ENCODE measurements at regions not wholly inside any gene's neighbourhood (a gene's known extent, or its start where the extent isn't known, plus 50 kb on each side); places are given as distances from the start of the nearest gene placed in this dataset.

GRCh38 chr4:81698538-81699296 is 227.0 kb upstream of the RASGEF1B start:
- in situ Hi-C loops (cut with HindIII; ENCODE audit: low pct_unique_long_range_greater_than_20kb, low sequenced_read_pairs) (no loop called here), intact Hi-C loops (cut with micrococcal nuclease; ENCODE audit: unreplicated experiment) (no loop called here)
- Histone ChIP-seq H3K9me3 (ENCODE audit: control insufficient read depth, insufficient read depth, low read depth, low read length) (no peaks in the 10 kb centered on the region), H3K27me3 (ENCODE audit: control insufficient read depth, insufficient read depth, low read length) (no peaks in the 10 kb centered on the region), H3K27ac (ENCODE audit: low read length) (no peak overlapping the region), H3K4me3 (ENCODE audit: low read depth in 2 of 2, low read length in 2 of 2) (no peak overlapping the region), H3K36me3 (ENCODE audit: control insufficient read depth, insufficient read depth, low read length) (no peaks in the 10 kb centered on the region), H3K4me1 (ENCODE audit: control insufficient read depth, insufficient read depth, low read length) (no peaks in the 10 kb centered on the region)
- ATAC-seq (no peak), DNase-seq (ENCODE audit: low read depth, low spot score) (no peak)
- CTCF ChIA-PET = no interaction called here
- no peak for TF ChIP-seq TCF7L2 (IDR thresholded peaks at IDR 0.05; ENCODE audit: low read depth, low read length)
- TF ChIP-seq CTCF (IDR thresholded peaks at IDR 0.05) = no peak
- no peak for TF ChIP-seq SIN3A (IDR thresholded peaks at IDR 0.05; ENCODE audit: borderline replicate concordance, insufficient read depth, low read depth, low read length)
- no peak for TF ChIP-seq POLR2AphosphoS5 (IDR thresholded peaks at IDR 0.05; ENCODE audit: low read depth, low read length)
- no peak for TF ChIP-seq REST (IDR thresholded peaks at IDR 0.05; ENCODE audit: insufficient read depth in 1 of 2, low read depth in 2 of 2, low read length in 1 of 2)
- POLR2A ChIA-PET = no interaction called here
- BruUV-seq (replicated peaks) = no TSS peak

GRCh38 chr4:81694176-81694913 is 222.6 kb upstream of the RASGEF1B start:
- Histone ChIP-seq H3K4me3 (ENCODE audit: low read depth in 2 of 2, low read length in 2 of 2) (no peak overlapping the region), H3K4me1 (ENCODE audit: control insufficient read depth, insufficient read depth, low read length) (no peaks in the 10 kb centered on the region), H3K36me3 (ENCODE audit: control insufficient read depth, insufficient read depth, low read length) (no peaks in the 10 kb centered on the region), H3K27me3 (ENCODE audit: control insufficient read depth, insufficient read depth, low read length) (no peaks in the 10 kb centered on the region), H3K9me3 (ENCODE audit: control insufficient read depth, insufficient read depth, low read depth, low read length) (no peaks in the 10 kb centered on the region), H3K27ac (ENCODE audit: low read length) (no peak overlapping the region)
- intact Hi-C loops (cut with micrococcal nuclease; ENCODE audit: unreplicated experiment) = no loop called here
- ChIA-PET POLR2A (no interaction called here), CTCF (no interaction called here)
- no peak for TF ChIP-seq REST (IDR thresholded peaks at IDR 0.05; ENCODE audit: insufficient read depth in 1 of 2, low read depth in 2 of 2, low read length in 1 of 2)
- TF ChIP-seq TCF7L2 (IDR thresholded peaks at IDR 0.05; ENCODE audit: low read depth, low read length) = no peak
- TF ChIP-seq CTCF (IDR thresholded peaks at IDR 0.05) = no peak
- no peak for TF ChIP-seq POLR2AphosphoS5 (IDR thresholded peaks at IDR 0.05; ENCODE audit: low read depth, low read length)
- TF ChIP-seq SIN3A (IDR thresholded peaks at IDR 0.05; ENCODE audit: borderline replicate concordance, insufficient read depth, low read depth, low read length) = no peak
- no TSS peak for BruUV-seq (replicated peaks)
- no peak for DNase-seq (ENCODE audit: low read depth, low spot score)
- no peak for ATAC-seq
- in situ Hi-C loops (cut with HindIII; ENCODE audit: low pct_unique_long_range_greater_than_20kb, low sequenced_read_pairs) = no loop called here

Data from Panc1 (cell line).